Tibial nerve (tissue), 4 donors: ENCODE measurements at regions not wholly inside any gene's neighbourhood (a gene's known extent, or its start where the extent isn't known, plus 50 kb on each side); places are given as distances from the start of the nearest gene placed in this dataset.

ENCODE experiments used
- DNase-seq, 2 donors: peaks; one replicate each; pipeline ENCODE4 v3.0.0-alpha.2; 2019; ENCODE audit warnings: low spot score in 2 of 2
- H3K27ac ChIP-seq, 4 donors: fragments of 200-600 bp; sonication (generic) in 3 of 4; one replicate each; pipeline ENCODE4 v1.5.1; 2017 to 2019; ENCODE audit warnings: mild to moderate bottlenecking in 1 of 4
- H3K27me3 ChIP-seq, 2 donors: fragments of 200-600 bp; sonication (generic) in 1 of 2; one replicate each; pipeline versions ENCODE4 v1.5.1 to v1.6.0; 2017 to 2019
- H3K36me3 ChIP-seq, 3 donors: fragments of 200-600 bp; sonication (generic); one replicate each; pipeline ENCODE4 v1.5.1; 2018 to 2019
- H3K4me1 ChIP-seq, 4 donors: fragments of 200-600 bp; sonication (generic) in 3 of 4; one replicate each; pipeline ENCODE4 v1.5.1; 2017 to 2019
- H3K4me3 ChIP-seq, 4 donors: fragments of 200-600 bp; sonication (generic) in 3 of 4; one replicate each; pipeline ENCODE4 v1.5.1; 2017 to 2019; ENCODE audit warnings: mild to moderate bottlenecking in 1 of 4, moderate library complexity in 1 of 4
- H3K9me3 ChIP-seq, 4 donors: fragments of 200-600 bp; sonication (generic) in 3 of 4; one replicate each; pipeline ENCODE4 v1.5.1; 2017 to 2019
- CTCF ChIP-seq, 5 experiments: fragments of 200-600 bp in 3 of 5; fragments of 450-650 bp in 2 of 5; sonication (generic) in 3 of 5; IDR thresholded peaks; one replicate each; pipeline ENCODE4 v1.5.1; 2016 to 2019; ENCODE audit warnings: antibody characterized with exemption in 5 of 5, mild to moderate bottlenecking in 3 of 5, moderate library complexity in 2 of 5
- EP300 ChIP-seq, 2 donors: sonication (generic); formaldehyde crosslinking; IDR thresholded peaks; one replicate each; pipeline ENCODE4 v1.6.1; 2017; ENCODE audit warnings: antibody characterized with exemption in 2 of 2, mild to moderate bottlenecking in 1 of 2
- POLR2A ChIP-seq, 2 donors: fragments of 450-650 bp; IDR thresholded peaks; one replicate each; pipeline ENCODE4 v1.6.1; 2017; ENCODE audit warnings: antibody characterized with exemption in 2 of 2, mild to moderate bottlenecking in 2 of 2, moderate library complexity in 2 of 2
- WGBS, 2 donors: methylation state at CpG; one replicate each; pipeline ENCODE4 v1.1.5; 2018; 5-methylcytosine and 5-hydroxymethylcytosine counted together

- Histone ChIP-seq H3K9me3 (no peaks in the 10 kb centered on the region), H3K4me3 (no peak overlapping the region), H3K27ac (no peak overlapping the region), H3K27me3 (no peaks in the 10 kb centered on the region), H3K4me1 (no peaks in the 10 kb centered on the region), H3K36me3 (no peaks in the 10 kb centered on the region)
- TF ChIP-seq POLR2A (IDR thresholded peaks at IDR 0.05) (no peak), EP300 (IDR thresholded peaks at IDR 0.05) (no peak), CTCF (IDR thresholded peaks at IDR 0.05) (no peak)
- no peak for DNase-seq
- 70 to 76% methylated on average over 5 of the region's 5 CpGs for WGBS, 2 donors
Measured at GRCh38 chr4:23959396-23960148, 69.7 kb upstream of the PPARGC1A start.

- Histone ChIP-seq H3K27ac (no peak overlapping the region), H3K4me3 (no peak overlapping the region), H3K27me3 (no peaks in the 10 kb centered on the region), H3K4me1 (no peaks in the 10 kb centered on the region), H3K9me3 (no peaks in the 10 kb centered on the region), H3K36me3 (no peaks in the 10 kb centered on the region)
- TF ChIP-seq CTCF (IDR thresholded peaks at IDR 0.05), result no peak
- TF ChIP-seq EP300 (IDR thresholded peaks at IDR 0.05), result no peak
- no peak for TF ChIP-seq POLR2A (IDR thresholded peaks at IDR 0.05)
- no peak for DNase-seq
- 82 to 85% methylated on average over 2 of the region's 2 CpGs for WGBS, 2 donors
Measured at GRCh38 chr4:23958749-23959148, 68.9 kb upstream of the PPARGC1A start.

- Histone ChIP-seq H3K36me3 (no peaks in the 10 kb centered on the region), H3K4me3 (no peak overlapping the region), H3K9me3 (no peaks in the 10 kb centered on the region), H3K27ac (no peak overlapping the region), H3K4me1 (no peaks in the 10 kb centered on the region), H3K27me3 (no peaks in the 10 kb centered on the region)
- 80 to 92% methylated on average over 1 of the region's 1 CpG for WGBS, 2 donors
- TF ChIP-seq POLR2A (IDR thresholded peaks at IDR 0.05) (no peak), EP300 (IDR thresholded peaks at IDR 0.05) (no peak)
- no peak for DNase-seq
Measured at GRCh38 chr4:23957465-23957864, 67.6 kb upstream of the PPARGC1A start.

- Histone ChIP-seq H3K9me3 (no peaks in the 10 kb centered on the region), H3K27ac (no peak overlapping the region), H3K36me3 (no peaks in the 10 kb centered on the region), H3K4me3 (no peak overlapping the region), H3K4me1 (no peaks in the 10 kb centered on the region), H3K27me3 (no peaks in the 10 kb centered on the region)
- DNase-seq, result no peak
- WGBS, 2 donors, result 90 to 95% methylated on average over 4 of the region's 4 CpGs
- TF ChIP-seq CTCF (IDR thresholded peaks at IDR 0.05), result no peak
- TF ChIP-seq POLR2A (IDR thresholded peaks at IDR 0.05), result no peak
- TF ChIP-seq EP300 (IDR thresholded peaks at IDR 0.05), result no peak
Measured at GRCh38 chr4:23956601-23957364, 66.9 kb upstream of the PPARGC1A start.

GRCh38 chr4:23952258-23952657, 62.4 kb upstream of the PPARGC1A start:
- TF ChIP-seq EP300 (IDR thresholded peaks at IDR 0.05) (no peak), CTCF (IDR thresholded peaks at IDR 0.05) (no peak), POLR2A (IDR thresholded peaks at IDR 0.05) (no peak)
- Histone ChIP-seq H3K27me3 (no peaks in the 10 kb centered on the region), H3K9me3 (no peaks in the 10 kb centered on the region), H3K4me3 (no peak overlapping the region), H3K36me3 (no peaks in the 10 kb centered on the region), H3K27ac (no peak overlapping the region), H3K4me1 (no peaks in the 10 kb centered on the region)
- DNase-seq, result no peak
- WGBS, 2 donors, result 86 to 90% methylated on average over 2 of the region's 2 CpGs
